Lower leg skin (tissue), 4 donors: ENCODE measurements at regions not wholly inside any gene's neighbourhood (a gene's known extent, or its start where the extent isn't known, plus 50 kb on each side); places are given as distances from the start of the nearest gene placed in this dataset.

Experiments used
- DNase-seq, 2 donors: peaks; one replicate each; pipeline ENCODE4 v3.0.0-alpha.2; 2019; ENCODE audit warnings: low spot score in 2 of 2
- H3K4me3 ChIP-seq: fragments of 200-600 bp; sonication (generic); 2 replicates; pipeline ENCODE4 v1.5.1; 2017; ENCODE audit warnings: mild to moderate bottlenecking, low read depth; ENCODE audit not compliant: poor library complexity, severe bottlenecking
- CTCF ChIP-seq, 3 donors: fragments of 450-650 bp; IDR thresholded peaks; one replicate each; pipeline ENCODE4 v1.5.1; 2016; ENCODE audit warnings: antibody characterized with exemption in 3 of 3, mild to moderate bottlenecking in 3 of 3, moderate library complexity in 2 of 3
- POLR2A ChIP-seq, 2 donors: fragments of 450-650 bp; IDR thresholded peaks; one replicate each; pipeline ENCODE4 v1.6.1; 2016 to 2017; ENCODE audit warnings: antibody characterized with exemption in 2 of 2, mild to moderate bottlenecking in 1 of 2, moderate library complexity in 1 of 2
- WGBS, 2 donors: methylation state at CpG; one replicate each; pipeline ENCODE4 v1.1.5; 2018; 5-methylcytosine and 5-hydroxymethylcytosine counted together
- intact Hi-C: fragments of 100-400 bp; cut with DNase I; formaldehyde crosslinking; loops from one replicate; pipeline ENCODE4 v1.15.0; 2023; ENCODE audit warnings: low total_unique reads

GRCh38 chrX:143171703-143172102, 146.0 kb downstream of the SPANXN4 start:
- TF ChIP-seq CTCF (IDR thresholded peaks at IDR 0.05), result no peak
- TF ChIP-seq POLR2A (IDR thresholded peaks at IDR 0.05), result no peak
- intact Hi-C loops, result no loop called here
- H3K4me3 ChIP-seq, result no peak overlapping the region
- no peak for DNase-seq
- 76 to 91% methylated on average over 3 of the region's 3 CpGs for WGBS, 2 donors

GRCh38 chrX:143165778-143166177, 140.1 kb downstream of the SPANXN4 start:
- TF ChIP-seq POLR2A (IDR thresholded peaks at IDR 0.05), result no peak
- no peak for TF ChIP-seq CTCF (IDR thresholded peaks at IDR 0.05)
- 18 to 19% methylated on average over 1 of the region's 1 CpG for WGBS, 2 donors
- no peak for DNase-seq
- intact Hi-C loops, result loop anchor here (5.0 kb wide), 1 partner anchor 98 kb away; no protein-coding TSS in a partner anchor
- no peak overlapping the region for H3K4me3 ChIP-seq

- no peak for DNase-seq
- H3K4me3 ChIP-seq, result no peak overlapping the region
- TF ChIP-seq POLR2A (IDR thresholded peaks at IDR 0.05) (no peak), CTCF (IDR thresholded peaks at IDR 0.05) (no peak)
- 59 to 69% methylated on average over 2 of the region's 2 CpGs for WGBS, 2 donors
- intact Hi-C loops, result no loop called here
These were observed 114.0 kb downstream of the SPANXN4 start for GRCh38 chrX:143139681-143140080.

DNA sequence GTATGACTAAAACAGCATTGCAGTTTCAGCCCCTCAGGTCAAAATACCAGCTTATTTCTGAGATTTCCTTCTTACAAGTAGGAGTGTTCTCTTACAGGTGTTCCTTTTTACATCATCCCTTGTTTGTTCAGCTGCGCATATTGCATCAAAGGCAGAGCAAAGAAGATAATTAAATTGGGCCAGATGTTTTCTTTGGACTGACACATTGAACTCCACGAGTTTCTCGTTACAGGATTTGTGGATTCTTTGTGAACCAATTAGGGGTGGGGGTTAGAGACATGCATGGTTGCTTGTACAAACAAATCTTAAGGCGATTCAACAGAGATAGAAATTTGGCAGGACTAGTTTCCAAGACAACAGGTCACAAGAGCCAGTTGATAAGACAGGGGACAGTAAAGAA, 95.7 kb downstream of the SPANXN4 start:
- TF ChIP-seq POLR2A (IDR thresholded peaks at IDR 0.05), result no peak
- no peak for TF ChIP-seq CTCF (IDR thresholded peaks at IDR 0.05)
- intact Hi-C loops, result no loop called here
- no peak for DNase-seq
- H3K4me3 ChIP-seq, result no peak overlapping the region
- 15 to 36% methylated on average over 4 of the region's 4 CpGs for WGBS, 2 donors

DNA sequence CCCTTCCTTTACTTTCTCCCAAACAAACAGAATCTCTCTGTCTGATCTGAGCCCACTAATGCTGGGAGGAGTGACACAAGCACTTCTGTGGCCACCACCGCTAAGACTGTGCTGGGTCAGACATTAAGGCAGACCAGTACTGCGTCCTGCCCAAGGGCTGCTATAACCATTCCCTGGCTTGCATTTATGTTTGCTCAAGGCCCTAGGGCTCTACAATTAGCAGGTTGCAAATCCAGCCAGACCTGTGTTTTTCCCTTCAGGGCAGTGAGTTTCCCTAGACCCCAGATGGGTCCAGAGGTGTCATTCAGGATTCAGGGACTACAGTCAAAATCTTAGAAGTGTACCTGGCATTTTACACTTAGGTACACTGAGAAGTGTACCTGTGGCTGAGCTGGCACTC, 89.7 kb downstream of the SPANXN4 start:
- TF ChIP-seq CTCF (IDR thresholded peaks at IDR 0.05), result no peak
- no peak for TF ChIP-seq POLR2A (IDR thresholded peaks at IDR 0.05)
- intact Hi-C loops, result no loop called here
- 75 to 100% methylated on average over 2 of the region's 2 CpGs for WGBS, 2 donors
- H3K4me3 ChIP-seq, result no peak overlapping the region
- no peak for DNase-seq

GRCh38 chrX:143095816-143096215, 70.1 kb downstream of the SPANXN4 start:
- intact Hi-C loops, result no loop called here
- no peak overlapping the region for H3K4me3 ChIP-seq
- TF ChIP-seq CTCF (IDR thresholded peaks at IDR 0.05) (no peak), POLR2A (IDR thresholded peaks at IDR 0.05) (no peak)
- no peak for DNase-seq
